NT2/D1 (cell line): ENCODE measurements at regions not wholly inside any gene's neighbourhood (a gene's known extent, or its start where the extent isn't known, plus 50 kb on each side); places are given as distances from the start of the nearest gene placed in this dataset.

Experiments
- YY1 ChIP-seq: IDR thresholded peaks from 2 replicates; pipeline ENCODE4 v1.6.1; 2011; ENCODE audit not compliant: insufficient read length, insufficient read depth
- ZNF274 ChIP-seq: IDR thresholded peaks from 2 replicates; pipeline ENCODE4 v1.6.1; 2011; ENCODE audit warnings: mild to moderate bottlenecking, low read depth, low read length

DNA sequence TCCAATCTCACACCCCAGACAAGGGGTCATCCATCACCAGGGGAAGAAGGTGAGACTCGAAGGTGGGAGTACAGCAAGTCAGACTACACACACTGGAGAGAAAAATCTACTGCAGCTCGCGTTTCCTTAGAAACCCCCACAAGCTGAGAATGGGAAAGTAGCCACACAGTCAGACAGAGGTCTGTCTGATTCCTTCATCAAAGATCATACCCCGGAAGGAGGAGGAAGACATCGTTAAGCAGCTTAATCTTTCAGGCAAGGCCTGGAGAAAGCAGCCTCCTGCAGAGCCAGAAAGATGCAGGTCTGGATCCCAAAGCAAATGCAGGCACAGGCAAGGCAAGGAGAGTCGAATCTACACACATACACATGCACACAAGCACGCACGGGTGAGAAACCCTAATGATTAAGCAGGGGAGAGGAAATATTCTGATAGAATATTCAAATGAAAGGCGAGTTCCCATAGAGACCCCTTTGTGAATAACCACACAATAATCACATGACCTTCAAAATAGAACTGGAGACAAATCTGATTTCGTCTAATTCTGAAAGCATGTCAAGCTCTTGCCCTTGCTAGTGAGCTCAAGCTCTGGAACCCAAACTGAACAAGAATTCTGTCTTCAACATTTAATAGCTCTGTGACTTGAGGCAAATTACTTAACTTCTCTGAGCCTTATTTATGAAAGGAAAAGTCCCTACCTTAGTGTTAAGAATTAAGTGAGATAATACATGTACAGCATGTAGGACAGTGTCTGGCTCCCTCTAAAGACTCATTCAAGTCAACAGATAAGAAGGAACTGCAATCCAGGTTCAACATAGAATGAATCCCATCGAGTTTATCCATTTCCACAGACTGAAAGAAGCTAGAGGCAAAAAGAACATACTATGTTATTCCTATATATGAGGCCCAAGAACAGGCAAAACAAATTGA is 387.8 kb downstream of the OMA1 start:
- no peak for TF ChIP-seq ZNF274
- TF ChIP-seq YY1 = no peak
